Endothelial cell of umbilical vein (primary cell): ENCODE measurements at regions not wholly inside any gene's neighbourhood (a gene's known extent, or its start where the extent isn't known, plus 50 kb on each side); places are given as distances from the start of the nearest gene placed in this dataset.

ENCODE experiments used
- BruUV-seq: library from RNA; stranded (reverse); fragments of 400-500 nt; replicated peaks from 2 replicates; lab custom pipeline; 2021; lab: Mats Ljungman, UMichigan
- CTCF ChIA-PET: fragments of 300-600, 350-600 bp; sonication (Branson Sonifier 250); formaldehyde crosslinking; loops from one replicate; lab custom pipeline; 2021; ENCODE audit warnings: antibody characterized with exemption, inconsistent platforms; lab: Charles Lee
- POLR2A ChIA-PET: fragments of 300-600, 350-600 bp; sonication (Branson Sonifier 250); formaldehyde crosslinking; loops from one replicate; lab custom pipeline; 2021; ENCODE audit warnings: antibody characterized with exemption, inconsistent platforms; lab: Charles Lee
- DNase-seq: peaks from one replicate; pipeline ENCODE4 v3.0.0-alpha.2; 2011; ENCODE audit warnings: low read depth, low spot score
- FAIRE-seq: peaks from 2 replicates; lab custom pipeline; 2011; peaks lifted over from hg19 to GRCh38; lab: Jason Lieb, UNC
- H2AFZ ChIP-seq: 2 replicates; pipeline ENCODE4 v1.6.0; 2012; ENCODE audit warnings: low read depth, low read length, control low read depth, inconsistent platforms
- H3K27ac ChIP-seq: 2 replicates; pipeline ENCODE4 v1.5.1; 2011; ENCODE audit warnings: low read depth, mild to moderate bottlenecking, control low read depth, low read length, moderate library complexity; ENCODE audit not compliant: insufficient read depth
- H3K27me3 ChIP-seq, 2 experiments: 2 replicates each; pipeline versions ENCODE4 v1.6.0 to v1.6.1; 2011; ENCODE audit warnings: low read length in 2 of 2, mixed read lengths in 1 of 2; ENCODE audit not compliant: control insufficient read depth in 2 of 2, insufficient read depth in 2 of 2
- H3K36me3 ChIP-seq, 2 experiments: 2 replicates in 1 of 2; 3 replicates in 1 of 2; pipeline ENCODE4 v1.5.1; 2011; ENCODE audit warnings: low read length in 2 of 2, mild to moderate bottlenecking in 1 of 2, moderate library complexity in 1 of 2; ENCODE audit not compliant: control insufficient read depth in 2 of 2, insufficient read depth in 2 of 2; ENCODE audit errors: extremely low read depth in 1 of 2
- H3K4me1 ChIP-seq: 3 replicates; pipeline ENCODE4 v1.5.1; 2011; ENCODE audit warnings: mild to moderate bottlenecking, low read length; ENCODE audit not compliant: control insufficient read depth, insufficient read depth; ENCODE audit errors: extremely low read depth
- H3K4me2 ChIP-seq: 2 replicates; pipeline ENCODE4 v1.6.1; 2011; ENCODE audit warnings: low read length, control low read depth, mixed read lengths; ENCODE audit not compliant: insufficient read depth
- H3K4me3 ChIP-seq, 3 experiments: fragments of 200-600 bp in 1 of 3; sonication (generic), shearing (Covaris generic) in 1 of 3; replicated peaks in 1 of 3; 2 replicates each; pipeline ENCODE4 v1.5.1; 2011 to 2016; ENCODE audit warnings: control low read depth in 3 of 3, low read length in 3 of 3, mild to moderate bottlenecking in 2 of 3, inconsistent platforms in 1 of 3, low read depth in 1 of 3, moderate library complexity in 1 of 3; ENCODE audit not compliant: insufficient read depth in 1 of 3
- H3K79me2 ChIP-seq: 2 replicates; pipeline ENCODE4 v1.6.0; 2012; ENCODE audit warnings: low read length, inconsistent platforms; ENCODE audit not compliant: control insufficient read depth, insufficient read depth
- H3K9ac ChIP-seq: replicated peaks from 2 replicates; pipeline ENCODE3; 2011; ENCODE audit warnings: low read length, control low read depth; ENCODE audit not compliant: insufficient read depth; ENCODE audit errors: extremely low read depth
- H3K9me1 ChIP-seq: replicated peaks from 3 replicates; pipeline ENCODE4 v1.6.0; 2011; ENCODE audit warnings: mild to moderate bottlenecking, low read length; ENCODE audit not compliant: control insufficient read depth, insufficient read depth; ENCODE audit errors: extremely low read depth
- H3K9me3 ChIP-seq: replicated peaks from 2 replicates; pipeline ENCODE4 v1.5.1; 2012; ENCODE audit warnings: low read length, inconsistent platforms; ENCODE audit not compliant: control insufficient read depth, insufficient read depth
- H4K20me1 ChIP-seq: replicated peaks from 2 replicates; pipeline ENCODE3; 2011; ENCODE audit warnings: mild to moderate bottlenecking, low read length; ENCODE audit not compliant: control insufficient read depth, insufficient read depth; ENCODE audit errors: extremely low read depth
- EZH2 ChIP-seq: IDR thresholded peaks from 2 replicates; pipeline ENCODE4 v1.6.1; 2012; ENCODE audit warnings: borderline replicate concordance, low read depth, mild to moderate bottlenecking, moderate library complexity, low read length, inconsistent platforms; ENCODE audit not compliant: severe bottlenecking
- FOS ChIP-seq: IDR thresholded peaks from 2 replicates; pipeline ENCODE4 v1.6.1; 2011; ENCODE audit warnings: mild to moderate bottlenecking, low read length, moderate library complexity, borderline replicate concordance; ENCODE audit not compliant: insufficient read depth
- GATA2 ChIP-seq: IDR thresholded peaks from 2 replicates; pipeline ENCODE4 v1.7.0; 2011; ENCODE audit warnings: low read depth, mild to moderate bottlenecking, moderate library complexity, mixed read lengths, low read length; ENCODE audit not compliant: insufficient read length, insufficient read depth
- JUN ChIP-seq: IDR thresholded peaks from 2 replicates; pipeline ENCODE4 v1.6.1; 2011; ENCODE audit warnings: borderline replicate concordance, low read depth; ENCODE audit not compliant: insufficient read length, insufficient read depth
- MAX ChIP-seq: IDR thresholded peaks from 2 replicates; pipeline ENCODE4 v1.6.1; 2011; ENCODE audit not compliant: insufficient read depth, insufficient read length
- MYC ChIP-seq: IDR thresholded peaks from one replicate; pipeline ENCODE4 v1.6.1; 2011; ENCODE audit warnings: mild to moderate bottlenecking, low read depth, low read length
- POLR2A ChIP-seq: IDR thresholded peaks from 2 replicates; pipeline ENCODE4 v1.6.1; 2012; ENCODE audit warnings: low read depth, mild to moderate bottlenecking, control low read depth, low read length
- POLR2AphosphoS5 ChIP-seq: IDR thresholded peaks from 2 replicates; pipeline ENCODE4 v1.6.1; 2012; ENCODE audit warnings: low read depth, mild to moderate bottlenecking, control low read depth, low read length, moderate library complexity; ENCODE audit not compliant: insufficient read depth
- dilution Hi-C: fragments of 300-500 bp; cut with MboI; formaldehyde crosslinking; loops from one replicate; pipeline ENCODE4 v1.15.0; 2019; ENCODE audit warnings: low sequenced_read_pairs; ENCODE audit not compliant: extremely low pct_ligation_motif_present
- intact Hi-C: fragments of 100-400 bp; cut with micrococcal nuclease; formaldehyde crosslinking; loops from one replicate; pipeline ENCODE4 v1.10.0; 2022
- TF ChIP-seq, protein P1 (sequence below), 2 donors: IDR thresholded peaks; 1 replicate in 1 of 2; 2 replicates in 1 of 2; pipeline ENCODE4 v1.5.1; 2011; ENCODE audit warnings: low read length in 2 of 2, mild to moderate bottlenecking in 2 of 2, moderate library complexity in 2 of 2, control low read depth in 1 of 2, inconsistent platforms in 1 of 2, low read depth in 1 of 2; ENCODE audit not compliant: insufficient read depth in 1 of 2; ENCODE audit errors: extremely low read depth in 1 of 2

GRCh38 chr20:55783381-55783780, 221.9 kb downstream of the CBLN4 start:
- intact Hi-C loops (no loop called here), dilution Hi-C loops (no loop called here)
- H2AFZ ChIP-seq = no peak overlapping the region
- no TSS peak for BruUV-seq
- peaks cover 10% of the 10 kb centered on the region for H3K9me3 ChIP-seq
- no peak overlapping the region for H3K4me3 ChIP-seq
- H3K4me2 ChIP-seq = no peak overlapping the region
- no peaks in the 10 kb centered on the region for H3K36me3 ChIP-seq
- TF ChIP-seq POLR2AphosphoS5 (no peak), FOS (no peak), MAX (no peak), GATA2 (no peak), MYC (no peak), POLR2A (no peak), EZH2 (no peak), JUN (no peak)
- TF ChIP-seq, protein P1, sequence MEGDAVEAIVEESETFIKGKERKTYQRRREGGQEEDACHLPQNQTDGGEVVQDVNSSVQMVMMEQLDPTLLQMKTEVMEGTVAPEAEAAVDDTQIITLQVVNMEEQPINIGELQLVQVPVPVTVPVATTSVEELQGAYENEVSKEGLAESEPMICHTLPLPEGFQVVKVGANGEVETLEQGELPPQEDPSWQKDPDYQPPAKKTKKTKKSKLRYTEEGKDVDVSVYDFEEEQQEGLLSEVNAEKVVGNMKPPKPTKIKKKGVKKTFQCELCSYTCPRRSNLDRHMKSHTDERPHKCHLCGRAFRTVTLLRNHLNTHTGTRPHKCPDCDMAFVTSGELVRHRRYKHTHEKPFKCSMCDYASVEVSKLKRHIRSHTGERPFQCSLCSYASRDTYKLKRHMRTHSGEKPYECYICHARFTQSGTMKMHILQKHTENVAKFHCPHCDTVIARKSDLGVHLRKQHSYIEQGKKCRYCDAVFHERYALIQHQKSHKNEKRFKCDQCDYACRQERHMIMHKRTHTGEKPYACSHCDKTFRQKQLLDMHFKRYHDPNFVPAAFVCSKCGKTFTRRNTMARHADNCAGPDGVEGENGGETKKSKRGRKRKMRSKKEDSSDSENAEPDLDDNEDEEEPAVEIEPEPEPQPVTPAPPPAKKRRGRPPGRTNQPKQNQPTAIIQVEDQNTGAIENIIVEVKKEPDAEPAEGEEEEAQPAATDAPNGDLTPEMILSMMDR (IDR thresholded peaks at IDR 0.05; ENCODE audit: extremely low read depth in 1 of 2, insufficient read depth in 1 of 2, low read depth in 1 of 2, low read length in 2 of 2) = no peak
- DNase-seq (no peak), FAIRE-seq (no peak)
- no peaks in the 10 kb centered on the region for H3K79me2 ChIP-seq
- H3K4me1 ChIP-seq = no peaks in the 10 kb centered on the region
- ChIA-PET CTCF (no interaction called here), POLR2A (no interaction called here)
- H3K9ac ChIP-seq = no peak overlapping the region
- H3K27me3 ChIP-seq = no peaks in the 10 kb centered on the region
- no peaks in the 10 kb centered on the region for H4K20me1 ChIP-seq
- H3K9me1 ChIP-seq = no peaks in the 10 kb centered on the region
- no peak overlapping the region for H3K27ac ChIP-seq
